Spleen (tissue), 11 donors: ENCODE measurements at regions not wholly inside any gene's neighbourhood (a gene's known extent, or its start where the extent isn't known, plus 50 kb on each side); places are given as distances from the start of the nearest gene placed in this dataset.

Experiments
- DNase-seq: peaks from one replicate; pipeline ENCODE4 v3.0.0-alpha.2; 2020
- H3K27ac ChIP-seq, 8 donors: fragments of 200-600 bp; sonication (generic) in 7 of 8; 1 replicate in 4 of 8; 2 replicates in 4 of 8; pipeline versions ENCODE4 v1.5.0 to v1.8.0; 2016 to 2021; ENCODE audit warnings: inconsistent platforms in 4 of 8, mild to moderate bottlenecking in 4 of 8, moderate library complexity in 1 of 8
- H3K27me3 ChIP-seq, 7 donors: fragments of 200-600 bp; sonication (generic) in 6 of 7; replicated peaks in 1 of 7; 1 replicate in 4 of 7; 2 replicates in 3 of 7; pipeline versions ENCODE4 v1.5.0 to v1.8.0; 2016 to 2021; ENCODE audit warnings: inconsistent platforms in 3 of 7, mild to moderate bottlenecking in 1 of 7
- H3K36me3 ChIP-seq, 6 donors: fragments of 200-600 bp; sonication (generic) in 5 of 6; 1 replicate in 4 of 6; 2 replicates in 2 of 6; pipeline versions ENCODE4 v1.5.0 to v1.8.0; 2016 to 2021; ENCODE audit warnings: inconsistent platforms in 2 of 6
- H3K4me1 ChIP-seq, 6 donors: fragments of 200-600 bp; sonication (generic) in 5 of 6; 1 replicate in 3 of 6; 2 replicates in 3 of 6; pipeline versions ENCODE4 v1.5.0 to v1.8.0; 2016 to 2021; ENCODE audit warnings: inconsistent platforms in 3 of 6
- H3K4me3 ChIP-seq, 8 donors: fragments of 200-600 bp; sonication (generic) in 7 of 8; 1 replicate in 4 of 8; 2 replicates in 4 of 8; pipeline versions ENCODE4 v1.5.0 to v1.8.0; 2016 to 2021; ENCODE audit warnings: inconsistent platforms in 4 of 8, mild to moderate bottlenecking in 4 of 8, moderate library complexity in 2 of 8
- H3K9me3 ChIP-seq, 8 donors: fragments of 200-600 bp; sonication (generic) in 7 of 8; 1 replicate in 4 of 8; 2 replicates in 4 of 8; pipeline versions ENCODE4 v1.5.0 to v1.8.0; 2016 to 2021; ENCODE audit warnings: inconsistent platforms in 4 of 8
- CTCF ChIP-seq, 11 experiments: fragments of 200-600 bp in 7 of 11; fragments of 450-650 bp in 4 of 11; sonication (generic) in 4 of 11; IDR thresholded peaks in 8 of 11; conservative IDR thresholded peaks in 3 of 11; 1 replicate in 7 of 11; 2 replicates in 4 of 11; pipeline versions ENCODE4 v1.4.0 to v1.8.0; 2016 to 2021; ENCODE audit warnings: antibody characterized with exemption in 11 of 11, inconsistent platforms in 4 of 11, mild to moderate bottlenecking in 1 of 11
- POLR2A ChIP-seq, 3 donors: fragments of 450-650 bp; IDR thresholded peaks; one replicate each; pipeline ENCODE4 v1.5.1; 2017; ENCODE audit warnings: antibody characterized with exemption in 3 of 3, mild to moderate bottlenecking in 1 of 3
- POLR2AphosphoS5 ChIP-seq, 3 donors: sonication (generic); formaldehyde crosslinking; IDR thresholded peaks; one replicate each; pipeline ENCODE4 v1.5.1; 2017; ENCODE audit warnings: antibody characterized with exemption in 3 of 3
- WGBS, 5 donors: extraction: QIAGEN DNeasy Blood & Tissue Kit in 3 of 5; methylation state at CpG; one replicate each; pipeline versions ENCODE4 v1.1.5 to v1.1.7; 2013 to 2018; 5-methylcytosine and 5-hydroxymethylcytosine counted together
- intact Hi-C: fragments of 100-400 bp; cut with DNase I; formaldehyde crosslinking; loops from one replicate; pipeline ENCODE4 v1.15.0; 2023; ENCODE audit warnings: low total_unique reads
- donor health status: healthy with polysubstance abuse.
- donor health status: DM: no; HTN: no; CAD: no; lungs with moderate emphysema.
- donor health status: DM: no; HTN: no; CAD: no.
- donor health status: Bipolar disorder and iron deficiency.
- donor health status: healthy.
- donor health status: DM: no; HTN: no; CAD: no.
- donor health status: DM: yes; HTN: yes; CAD: no.

DNA sequence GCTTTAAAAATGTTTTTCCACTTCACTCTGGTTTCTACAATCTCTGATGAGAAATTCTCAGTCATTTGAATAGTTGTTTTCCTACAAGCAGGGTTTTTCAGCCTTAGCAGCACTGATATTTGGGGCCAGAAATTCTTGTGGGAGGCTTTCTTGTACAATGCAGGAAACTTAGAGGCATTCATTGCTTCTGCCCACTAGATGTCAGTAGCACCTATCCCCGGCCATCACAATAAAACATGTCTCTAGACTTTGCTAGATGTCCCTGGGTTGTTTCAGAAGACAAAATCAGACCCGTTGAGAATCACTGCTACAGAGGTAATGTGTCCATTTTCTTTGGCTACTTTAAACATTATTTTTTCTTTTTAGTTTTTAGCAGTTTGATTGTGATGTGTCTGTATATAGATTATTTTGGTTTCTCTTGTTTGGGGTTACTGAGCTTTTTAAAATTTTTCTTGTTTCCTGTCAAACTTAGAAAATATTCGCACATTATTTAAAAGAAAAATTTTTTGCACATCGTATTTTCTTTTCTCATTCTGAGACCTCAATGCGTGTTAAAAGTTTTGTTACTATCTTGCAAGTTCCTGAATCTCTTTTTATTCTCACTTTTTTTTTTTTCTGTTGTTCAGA, 60.8 kb upstream of the CCDC179 start:
- no peak for DNase-seq
- no peaks in the 10 kb centered on the region for H3K27me3 ChIP-seq
- no peak overlapping the region for H3K27ac ChIP-seq
- TF ChIP-seq POLR2A (IDR thresholded peaks at IDR 0.05) (no peak), CTCF (IDR thresholded peaks at IDR 0.05 in 8 of 11, conservative IDR thresholded peaks at IDR 0.05 in 3 of 11) (peak in 8 of 11 experiments; percentile 15 to 57 (median 31)), POLR2AphosphoS5 (IDR thresholded peaks at IDR 0.05) (no peak)
- H3K9me3 ChIP-seq = no peaks in the 10 kb centered on the region
- no peak overlapping the region for H3K4me3 ChIP-seq
- no peaks in the 10 kb centered on the region for H3K36me3 ChIP-seq
- intact Hi-C loops = no loop called here
- WGBS, 5 donors = 49 to 57% (median 55%) methylated on average over 5 of the region's 5 CpGs
- H3K4me1 ChIP-seq = peaks cover 0 to 5% (median 0%) of the 10 kb centered on the region in 6 donors

DNA sequence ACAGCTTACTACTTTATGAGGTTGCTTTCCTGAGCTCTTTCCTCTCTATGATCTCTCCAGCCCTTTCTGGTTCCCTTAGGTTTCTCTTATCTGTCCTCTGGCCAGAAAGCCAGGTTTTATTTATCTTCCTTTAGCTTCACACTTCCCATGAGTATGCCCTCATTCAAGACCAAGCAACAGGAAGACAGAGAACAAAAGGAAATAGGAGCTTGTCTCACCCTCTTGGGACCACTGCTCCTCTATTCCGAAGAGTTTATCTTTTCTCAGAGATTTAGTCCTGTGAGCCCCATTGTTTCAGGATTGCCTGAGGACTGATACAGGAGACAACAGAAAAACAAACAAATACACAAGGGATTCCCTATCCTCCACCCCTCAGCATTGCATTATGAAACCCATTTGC, 62.4 kb upstream of the CCDC179 start:
- no peak for DNase-seq
- 68 to 85% (median 76%) methylated on average over 1 of the region's 1 CpG for WGBS, 5 donors
- intact Hi-C loops = no loop called here

DNA sequence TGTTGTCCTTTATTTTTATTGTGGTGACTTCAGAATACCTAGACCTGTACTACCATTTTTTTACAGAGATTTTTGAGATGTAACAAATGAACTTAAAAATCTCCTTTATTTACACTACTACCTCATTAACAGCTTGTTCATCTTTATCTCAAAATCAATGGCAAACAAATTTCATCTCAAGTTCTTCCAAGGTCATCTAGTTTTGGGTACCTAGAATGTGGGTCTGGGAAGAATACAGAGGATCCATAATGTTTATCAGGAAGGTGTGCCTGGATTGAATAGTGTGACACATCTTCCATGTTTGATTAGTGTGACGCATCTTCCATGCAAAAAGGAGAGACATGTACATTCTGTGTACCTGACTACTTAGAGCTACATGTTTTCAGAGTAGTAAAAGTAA, 63.3 kb upstream of the CCDC179 start:
- Histone ChIP-seq H3K4me1 (peaks cover 0 to 5% (median 0%) of the 10 kb centered on the region in 6 donors), H3K27ac (no peak overlapping the region), H3K27me3 (no peaks in the 10 kb centered on the region), H3K4me3 (no peak overlapping the region), H3K9me3 (no peaks in the 10 kb centered on the region), H3K36me3 (no peaks in the 10 kb centered on the region)
- intact Hi-C loops = no loop called here
- 90 to 100% (median 93%) methylated on average over 1 of the region's 1 CpG for WGBS, 5 donors
- TF ChIP-seq POLR2AphosphoS5 (IDR thresholded peaks at IDR 0.05) = no peak
- no peak for TF ChIP-seq CTCF (IDR thresholded peaks at IDR 0.05 in 8 of 11, conservative IDR thresholded peaks at IDR 0.05 in 3 of 11)
- TF ChIP-seq POLR2A (IDR thresholded peaks at IDR 0.05) = no peak
- DNase-seq = no peak

More for the DNA sequence above, 62.4 kb upstream of the CCDC179 start:
- H3K9me3 ChIP-seq = no peaks in the 10 kb centered on the region
- no peak overlapping the region for H3K4me3 ChIP-seq
- TF ChIP-seq POLR2AphosphoS5 (IDR thresholded peaks at IDR 0.05) (no peak), CTCF (IDR thresholded peaks at IDR 0.05 in 8 of 11, conservative IDR thresholded peaks at IDR 0.05 in 3 of 11) (no peak), POLR2A (IDR thresholded peaks at IDR 0.05) (no peak)
- no peak overlapping the region for H3K27ac ChIP-seq
- H3K36me3 ChIP-seq = no peaks in the 10 kb centered on the region
- no peaks in the 10 kb centered on the region for H3K27me3 ChIP-seq
- H3K4me1 ChIP-seq = peaks cover 0 to 5% (median 0%) of the 10 kb centered on the region in 6 donors

- H3K27me3 ChIP-seq = no peaks in the 10 kb centered on the region
- peaks cover 0 to under 1% (median 0%) of the 10 kb centered on the region in 6 donors for H3K4me1 ChIP-seq
- no peaks in the 10 kb centered on the region for H3K36me3 ChIP-seq
- H3K9me3 ChIP-seq = no peaks in the 10 kb centered on the region
- intact Hi-C loops = no loop called here
- DNase-seq = no peak
- H3K4me3 ChIP-seq = no peak overlapping the region
- no peak for TF ChIP-seq POLR2AphosphoS5 (IDR thresholded peaks at IDR 0.05)
- no peak for TF ChIP-seq POLR2A (IDR thresholded peaks at IDR 0.05)
- TF ChIP-seq CTCF (IDR thresholded peaks at IDR 0.05 in 8 of 11, conservative IDR thresholded peaks at IDR 0.05 in 3 of 11) = no peak
- H3K27ac ChIP-seq = no peak overlapping the region
These were observed 66.1 kb upstream of the CCDC179 start for GRCh38 chr11:22926341-22926740.
